ENCODE measurements at regions not wholly inside any gene's neighbourhood (a gene's known extent, or its start where the extent isn't known, plus 50 kb on each side); places are given as distances from the start of the nearest gene placed in this dataset.

GRCh38 chr13:84972907-84973306, 826.3 kb downstream of the SLITRK6 start:
- Histone ChIP-seq H3K9ac (no peak overlapping the region), H2AFZ (replicated peaks) (peak overlapping the region; percentile 98), H3K36me3 (no peaks in the 10 kb centered on the region), H3K4me1 (peaks cover 6% of the 10 kb centered on the region), H3K9me3 (ENCODE audit: low read depth) (no peaks in the 10 kb centered on the region), H3F3A (ENCODE audit: low read depth) (no peaks in the 10 kb centered on the region), H3K27ac (no peak overlapping the region), H4K20me1 (ENCODE audit: low read depth) (no peaks in the 10 kb centered on the region), H3K4me2 (no peak overlapping the region), H3K79me2 (ENCODE audit: low read depth) (no peaks in the 10 kb centered on the region), H3K27me3 (no peaks in the 10 kb centered on the region), H3K4me3 (no peak overlapping the region)
- no peak for DNase-seq (ENCODE audit: low spot score)
- no peak overlapping the region for H3K27ac Mint-ChIP-seq
- no peaks in the 10 kb centered on the region for H3K27me3 Mint-ChIP-seq (ENCODE audit: insufficient read depth, low read depth)
- TF ChIP-seq EZH2phosphoT487 (IDR thresholded peaks at IDR 0.05), result no peak
- TF ChIP-seq, protein P1, sequence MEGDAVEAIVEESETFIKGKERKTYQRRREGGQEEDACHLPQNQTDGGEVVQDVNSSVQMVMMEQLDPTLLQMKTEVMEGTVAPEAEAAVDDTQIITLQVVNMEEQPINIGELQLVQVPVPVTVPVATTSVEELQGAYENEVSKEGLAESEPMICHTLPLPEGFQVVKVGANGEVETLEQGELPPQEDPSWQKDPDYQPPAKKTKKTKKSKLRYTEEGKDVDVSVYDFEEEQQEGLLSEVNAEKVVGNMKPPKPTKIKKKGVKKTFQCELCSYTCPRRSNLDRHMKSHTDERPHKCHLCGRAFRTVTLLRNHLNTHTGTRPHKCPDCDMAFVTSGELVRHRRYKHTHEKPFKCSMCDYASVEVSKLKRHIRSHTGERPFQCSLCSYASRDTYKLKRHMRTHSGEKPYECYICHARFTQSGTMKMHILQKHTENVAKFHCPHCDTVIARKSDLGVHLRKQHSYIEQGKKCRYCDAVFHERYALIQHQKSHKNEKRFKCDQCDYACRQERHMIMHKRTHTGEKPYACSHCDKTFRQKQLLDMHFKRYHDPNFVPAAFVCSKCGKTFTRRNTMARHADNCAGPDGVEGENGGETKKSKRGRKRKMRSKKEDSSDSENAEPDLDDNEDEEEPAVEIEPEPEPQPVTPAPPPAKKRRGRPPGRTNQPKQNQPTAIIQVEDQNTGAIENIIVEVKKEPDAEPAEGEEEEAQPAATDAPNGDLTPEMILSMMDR (IDR thresholded peaks at IDR 0.05), result no peak
- no peak for TF ChIP-seq EZH2 (IDR thresholded peaks at IDR 0.05)
- H3K9me3 Mint-ChIP-seq, result no peaks in the 10 kb centered on the region
- no peak overlapping the region for H3K4me3 Mint-ChIP-seq
- no peaks in the 10 kb centered on the region for H3K36me3 Mint-ChIP-seq
- peaks cover 11% of the 10 kb centered on the region for H3K4me1 Mint-ChIP-seq

DNA sequence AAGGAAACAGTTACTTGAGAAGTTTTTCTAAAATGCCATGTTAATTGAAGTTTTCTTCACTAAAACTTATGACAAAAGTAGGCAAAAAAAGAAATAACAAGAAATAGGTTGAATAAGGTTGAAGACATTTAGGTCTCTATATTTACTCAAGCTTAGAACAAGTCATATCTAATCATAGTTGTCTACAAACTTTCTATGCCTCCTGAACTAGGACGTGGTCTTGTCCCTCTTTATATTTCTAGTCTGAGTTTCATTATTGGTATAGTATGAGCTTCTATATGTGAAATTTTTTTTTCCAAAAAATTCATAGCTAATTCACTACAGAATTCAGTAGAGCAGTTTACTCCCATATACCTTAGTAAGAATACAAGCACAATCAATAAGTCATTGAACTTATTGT, 836.4 kb downstream of the SLITRK6 start:
- H3K27me3 Mint-ChIP-seq (ENCODE audit: insufficient read depth, low read depth), result no peaks in the 10 kb centered on the region
- Histone ChIP-seq H3K9ac (no peak overlapping the region), H3K4me3 (no peak overlapping the region), H2AFZ (replicated peaks) (no peak overlapping the region), H3K27ac (no peak overlapping the region), H3K4me2 (no peak overlapping the region), H3K27me3 (no peaks in the 10 kb centered on the region), H3K4me1 (no peaks in the 10 kb centered on the region), H3K79me2 (ENCODE audit: low read depth) (no peaks in the 10 kb centered on the region), H3F3A (ENCODE audit: low read depth) (no peaks in the 10 kb centered on the region), H4K20me1 (ENCODE audit: low read depth) (no peaks in the 10 kb centered on the region), H3K36me3 (no peaks in the 10 kb centered on the region), H3K9me3 (ENCODE audit: low read depth) (no peaks in the 10 kb centered on the region)
- no peaks in the 10 kb centered on the region for H3K4me1 Mint-ChIP-seq
- H3K4me3 Mint-ChIP-seq, result no peak overlapping the region
- H3K9me3 Mint-ChIP-seq, result no peaks in the 10 kb centered on the region
- TF ChIP-seq EZH2 (IDR thresholded peaks at IDR 0.05) (no peak), EZH2phosphoT487 (IDR thresholded peaks at IDR 0.05) (no peak)
- TF ChIP-seq, protein P1 (IDR thresholded peaks at IDR 0.05), result no peak
- no peaks in the 10 kb centered on the region for H3K36me3 Mint-ChIP-seq
- H3K27ac Mint-ChIP-seq, result no peak overlapping the region
- DNase-seq (ENCODE audit: low spot score), result no peak

- no peaks in the 10 kb centered on the region for H4K20me1 ChIP-seq (ENCODE audit: low read depth)
- no peaks in the 10 kb centered on the region for H3K4me1 ChIP-seq
- H3K36me3 ChIP-seq, result no peaks in the 10 kb centered on the region
- H3K27ac ChIP-seq, result no peak overlapping the region
- H3K4me3 ChIP-seq, result no peak overlapping the region
- Mint-ChIP-seq H3K4me3 (no peak overlapping the region), H3K27me3 (ENCODE audit: insufficient read depth, low read depth) (no peaks in the 10 kb centered on the region), H3K4me1 (no peaks in the 10 kb centered on the region), H3K27ac (no peak overlapping the region), H3K9me3 (no peaks in the 10 kb centered on the region), H3K36me3 (no peaks in the 10 kb centered on the region)
- no peak overlapping the region for H3K9ac ChIP-seq
- H3K79me2 ChIP-seq (ENCODE audit: low read depth), result no peaks in the 10 kb centered on the region
- no peaks in the 10 kb centered on the region for H3K27me3 ChIP-seq
- no peaks in the 10 kb centered on the region for H3F3A ChIP-seq (ENCODE audit: low read depth)
- H3K9me3 ChIP-seq (ENCODE audit: low read depth), result no peaks in the 10 kb centered on the region
- no peak overlapping the region for H3K4me2 ChIP-seq
- H2AFZ ChIP-seq (replicated peaks), result no peak overlapping the region
- DNase-seq (ENCODE audit: low spot score), result no peak
- TF ChIP-seq EZH2 (IDR thresholded peaks at IDR 0.05) (no peak), EZH2phosphoT487 (IDR thresholded peaks at IDR 0.05) (no peak)
- TF ChIP-seq, protein P1 (IDR thresholded peaks at IDR 0.05), result no peak
Measured at GRCh38 chr13:84962141-84962750, 837.0 kb downstream of the SLITRK6 start.
